Endothelial cell of umbilical vein (primary cell): ENCODE measurements at regions not wholly inside any gene's neighbourhood (a gene's known extent, or its start where the extent isn't known, plus 50 kb on each side); places are given as distances from the start of the nearest gene placed in this dataset.

Experiments
- BruUV-seq: library from RNA; stranded (reverse); fragments of 400-500 nt; replicated peaks from 2 replicates; lab custom pipeline; 2021; lab: Mats Ljungman, UMichigan
- CTCF ChIA-PET: fragments of 300-600, 350-600 bp; sonication (Branson Sonifier 250); formaldehyde crosslinking; loops from one replicate; lab custom pipeline; 2021; ENCODE audit warnings: antibody characterized with exemption, inconsistent platforms; lab: Charles Lee
- POLR2A ChIA-PET: fragments of 300-600, 350-600 bp; sonication (Branson Sonifier 250); formaldehyde crosslinking; loops from one replicate; lab custom pipeline; 2021; ENCODE audit warnings: antibody characterized with exemption, inconsistent platforms; lab: Charles Lee
- DNase-seq: peaks from one replicate; pipeline ENCODE4 v3.0.0-alpha.2; 2011; ENCODE audit warnings: low read depth, low spot score
- FAIRE-seq: peaks from 2 replicates; lab custom pipeline; 2011; peaks lifted over from hg19 to GRCh38; lab: Jason Lieb, UNC
- H2AFZ ChIP-seq: 2 replicates; pipeline ENCODE4 v1.6.0; 2012; ENCODE audit warnings: low read depth, low read length, control low read depth, inconsistent platforms
- H3K27ac ChIP-seq: 2 replicates; pipeline ENCODE4 v1.5.1; 2011; ENCODE audit warnings: low read depth, mild to moderate bottlenecking, control low read depth, low read length, moderate library complexity; ENCODE audit not compliant: insufficient read depth
- H3K27me3 ChIP-seq, 2 experiments: 2 replicates each; pipeline versions ENCODE4 v1.6.0 to v1.6.1; 2011; ENCODE audit warnings: low read length in 2 of 2, mixed read lengths in 1 of 2; ENCODE audit not compliant: control insufficient read depth in 2 of 2, insufficient read depth in 2 of 2
- H3K36me3 ChIP-seq, 2 experiments: 2 replicates in 1 of 2; 3 replicates in 1 of 2; pipeline ENCODE4 v1.5.1; 2011; ENCODE audit warnings: low read length in 2 of 2, mild to moderate bottlenecking in 1 of 2, moderate library complexity in 1 of 2; ENCODE audit not compliant: control insufficient read depth in 2 of 2, insufficient read depth in 2 of 2; ENCODE audit errors: extremely low read depth in 1 of 2
- H3K4me1 ChIP-seq: 3 replicates; pipeline ENCODE4 v1.5.1; 2011; ENCODE audit warnings: mild to moderate bottlenecking, low read length; ENCODE audit not compliant: control insufficient read depth, insufficient read depth; ENCODE audit errors: extremely low read depth
- H3K4me2 ChIP-seq: 2 replicates; pipeline ENCODE4 v1.6.1; 2011; ENCODE audit warnings: low read length, control low read depth, mixed read lengths; ENCODE audit not compliant: insufficient read depth
- H3K4me3 ChIP-seq, 3 experiments: fragments of 200-600 bp in 1 of 3; sonication (generic), shearing (Covaris generic) in 1 of 3; replicated peaks in 1 of 3; 2 replicates each; pipeline ENCODE4 v1.5.1; 2011 to 2016; ENCODE audit warnings: control low read depth in 3 of 3, low read length in 3 of 3, mild to moderate bottlenecking in 2 of 3, inconsistent platforms in 1 of 3, low read depth in 1 of 3, moderate library complexity in 1 of 3; ENCODE audit not compliant: insufficient read depth in 1 of 3
- H3K79me2 ChIP-seq: 2 replicates; pipeline ENCODE4 v1.6.0; 2012; ENCODE audit warnings: low read length, inconsistent platforms; ENCODE audit not compliant: control insufficient read depth, insufficient read depth
- H3K9ac ChIP-seq: replicated peaks from 2 replicates; pipeline ENCODE3; 2011; ENCODE audit warnings: low read length, control low read depth; ENCODE audit not compliant: insufficient read depth; ENCODE audit errors: extremely low read depth
- H3K9me1 ChIP-seq: replicated peaks from 3 replicates; pipeline ENCODE4 v1.6.0; 2011; ENCODE audit warnings: mild to moderate bottlenecking, low read length; ENCODE audit not compliant: control insufficient read depth, insufficient read depth; ENCODE audit errors: extremely low read depth
- H3K9me3 ChIP-seq: replicated peaks from 2 replicates; pipeline ENCODE4 v1.5.1; 2012; ENCODE audit warnings: low read length, inconsistent platforms; ENCODE audit not compliant: control insufficient read depth, insufficient read depth
- H4K20me1 ChIP-seq: replicated peaks from 2 replicates; pipeline ENCODE3; 2011; ENCODE audit warnings: mild to moderate bottlenecking, low read length; ENCODE audit not compliant: control insufficient read depth, insufficient read depth; ENCODE audit errors: extremely low read depth
- EZH2 ChIP-seq: IDR thresholded peaks from 2 replicates; pipeline ENCODE4 v1.6.1; 2012; ENCODE audit warnings: borderline replicate concordance, low read depth, mild to moderate bottlenecking, moderate library complexity, low read length, inconsistent platforms; ENCODE audit not compliant: severe bottlenecking
- FOS ChIP-seq: IDR thresholded peaks from 2 replicates; pipeline ENCODE4 v1.6.1; 2011; ENCODE audit warnings: mild to moderate bottlenecking, low read length, moderate library complexity, borderline replicate concordance; ENCODE audit not compliant: insufficient read depth
- GATA2 ChIP-seq: IDR thresholded peaks from 2 replicates; pipeline ENCODE4 v1.7.0; 2011; ENCODE audit warnings: low read depth, mild to moderate bottlenecking, moderate library complexity, mixed read lengths, low read length; ENCODE audit not compliant: insufficient read length, insufficient read depth
- JUN ChIP-seq: IDR thresholded peaks from 2 replicates; pipeline ENCODE4 v1.6.1; 2011; ENCODE audit warnings: borderline replicate concordance, low read depth; ENCODE audit not compliant: insufficient read length, insufficient read depth
- MYC ChIP-seq: IDR thresholded peaks from one replicate; pipeline ENCODE4 v1.6.1; 2011; ENCODE audit warnings: mild to moderate bottlenecking, low read depth, low read length
- POLR2A ChIP-seq: IDR thresholded peaks from 2 replicates; pipeline ENCODE4 v1.6.1; 2012; ENCODE audit warnings: low read depth, mild to moderate bottlenecking, control low read depth, low read length
- POLR2AphosphoS5 ChIP-seq: IDR thresholded peaks from 2 replicates; pipeline ENCODE4 v1.6.1; 2012; ENCODE audit warnings: low read depth, mild to moderate bottlenecking, control low read depth, low read length, moderate library complexity; ENCODE audit not compliant: insufficient read depth
- dilution Hi-C: fragments of 300-500 bp; cut with MboI; formaldehyde crosslinking; loops from one replicate; pipeline ENCODE4 v1.15.0; 2019; ENCODE audit warnings: low sequenced_read_pairs; ENCODE audit not compliant: extremely low pct_ligation_motif_present
- intact Hi-C: fragments of 100-400 bp; cut with micrococcal nuclease; formaldehyde crosslinking; loops from one replicate; pipeline ENCODE4 v1.10.0; 2022
- TF ChIP-seq, protein P1 (sequence below), 2 donors: IDR thresholded peaks; 1 replicate in 1 of 2; 2 replicates in 1 of 2; pipeline ENCODE4 v1.5.1; 2011; ENCODE audit warnings: low read length in 2 of 2, mild to moderate bottlenecking in 2 of 2, moderate library complexity in 2 of 2, control low read depth in 1 of 2, inconsistent platforms in 1 of 2, low read depth in 1 of 2; ENCODE audit not compliant: insufficient read depth in 1 of 2; ENCODE audit errors: extremely low read depth in 1 of 2
- TF ChIP-seq, protein P2 (sequence below): IDR thresholded peaks from 2 replicates; pipeline ENCODE4 v1.6.1; 2011; ENCODE audit not compliant: insufficient read depth, insufficient read length

DNA sequence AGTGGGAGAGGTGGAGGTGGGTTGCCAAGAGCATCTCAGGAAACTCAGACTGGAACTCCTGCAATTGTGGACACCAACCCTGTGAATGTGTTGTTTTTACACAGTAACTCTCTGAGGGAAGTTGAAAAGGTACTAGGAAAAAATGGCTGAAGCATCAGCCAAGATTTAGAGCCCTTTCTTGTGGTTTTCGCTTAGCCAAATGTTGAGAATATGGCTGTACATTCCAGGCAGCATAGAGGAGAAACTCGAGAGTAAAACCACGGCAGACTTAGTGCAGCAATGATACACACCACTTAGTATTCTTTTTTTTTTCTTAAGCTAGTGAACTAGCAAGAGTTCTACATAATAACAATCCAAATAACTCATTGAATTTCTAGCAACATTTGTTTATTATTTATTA is 309.7 kb upstream of the MTNR1B start:
- Histone ChIP-seq H3K4me1 (no peaks in the 10 kb centered on the region), H2AFZ (no peak overlapping the region), H3K4me3 (no peak overlapping the region), H3K4me2 (no peak overlapping the region), H3K9me1 (no peaks in the 10 kb centered on the region), H3K9me3 (no peaks in the 10 kb centered on the region), H4K20me1 (no peaks in the 10 kb centered on the region), H3K27ac (no peak overlapping the region), H3K27me3 (no peaks in the 10 kb centered on the region), H3K79me2 (no peaks in the 10 kb centered on the region), H3K36me3 (no peaks in the 10 kb centered on the region), H3K9ac (no peak overlapping the region)
- intact Hi-C loops: no loop called here
- TF ChIP-seq JUN: no peak
- TF ChIP-seq, protein P1, sequence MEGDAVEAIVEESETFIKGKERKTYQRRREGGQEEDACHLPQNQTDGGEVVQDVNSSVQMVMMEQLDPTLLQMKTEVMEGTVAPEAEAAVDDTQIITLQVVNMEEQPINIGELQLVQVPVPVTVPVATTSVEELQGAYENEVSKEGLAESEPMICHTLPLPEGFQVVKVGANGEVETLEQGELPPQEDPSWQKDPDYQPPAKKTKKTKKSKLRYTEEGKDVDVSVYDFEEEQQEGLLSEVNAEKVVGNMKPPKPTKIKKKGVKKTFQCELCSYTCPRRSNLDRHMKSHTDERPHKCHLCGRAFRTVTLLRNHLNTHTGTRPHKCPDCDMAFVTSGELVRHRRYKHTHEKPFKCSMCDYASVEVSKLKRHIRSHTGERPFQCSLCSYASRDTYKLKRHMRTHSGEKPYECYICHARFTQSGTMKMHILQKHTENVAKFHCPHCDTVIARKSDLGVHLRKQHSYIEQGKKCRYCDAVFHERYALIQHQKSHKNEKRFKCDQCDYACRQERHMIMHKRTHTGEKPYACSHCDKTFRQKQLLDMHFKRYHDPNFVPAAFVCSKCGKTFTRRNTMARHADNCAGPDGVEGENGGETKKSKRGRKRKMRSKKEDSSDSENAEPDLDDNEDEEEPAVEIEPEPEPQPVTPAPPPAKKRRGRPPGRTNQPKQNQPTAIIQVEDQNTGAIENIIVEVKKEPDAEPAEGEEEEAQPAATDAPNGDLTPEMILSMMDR (IDR thresholded peaks at IDR 0.05; ENCODE audit: extremely low read depth in 1 of 2, insufficient read depth in 1 of 2, low read depth in 1 of 2, low read length in 2 of 2): no peak
- TF ChIP-seq, protein P2, sequence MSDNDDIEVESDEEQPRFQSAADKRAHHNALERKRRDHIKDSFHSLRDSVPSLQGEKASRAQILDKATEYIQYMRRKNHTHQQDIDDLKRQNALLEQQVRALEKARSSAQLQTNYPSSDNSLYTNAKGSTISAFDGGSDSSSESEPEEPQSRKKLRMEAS: no peak
- no peak for TF ChIP-seq EZH2
- TF ChIP-seq POLR2AphosphoS5: no peak
- no peak for TF ChIP-seq FOS
- TF ChIP-seq MYC: no peak
- TF ChIP-seq POLR2A: no peak
- TF ChIP-seq GATA2: no peak
- DNase-seq: no peak
- BruUV-seq: no TSS peak
- ChIA-PET POLR2A (no interaction called here), CTCF (no interaction called here)
- dilution Hi-C loops: no loop called here
- no peak for FAIRE-seq
